HG02759 (cell line): ENCODE measurements at regions not wholly inside any gene's neighbourhood (a gene's known extent, or its start where the extent isn't known, plus 50 kb on each side); places are given as distances from the start of the nearest gene placed in this dataset.

Experiments used
- ATAC-seq: cut with Tn5 transposase; IDR thresholded peaks from one replicate; pipeline ENCODE4 v1.9.1; 2021; ENCODE audit warnings: mild to moderate bottlenecking, moderate library complexity; ENCODE audit not compliant: unreplicated experiment

DNA sequence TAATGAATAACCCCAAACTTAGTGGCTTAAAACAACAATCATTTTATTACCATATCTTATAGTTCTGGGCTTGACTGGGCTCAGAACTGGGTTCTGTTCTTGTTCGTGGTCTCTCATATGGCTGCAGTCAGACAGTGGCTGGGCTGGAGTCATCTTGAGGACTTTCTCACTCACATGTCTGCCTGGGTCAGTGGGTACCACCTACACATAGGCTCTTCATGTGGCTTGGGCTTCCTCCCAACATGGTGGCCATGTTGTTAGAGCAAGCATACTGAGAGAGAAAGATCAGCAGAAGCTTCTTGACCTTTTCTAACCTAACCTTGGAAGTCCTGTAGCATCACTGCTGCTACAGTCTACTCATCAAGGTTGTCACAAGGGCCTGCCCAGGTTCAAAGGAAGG lies 158.6 kb upstream of the SDK2 start:
- no peak for ATAC-seq

DNA sequence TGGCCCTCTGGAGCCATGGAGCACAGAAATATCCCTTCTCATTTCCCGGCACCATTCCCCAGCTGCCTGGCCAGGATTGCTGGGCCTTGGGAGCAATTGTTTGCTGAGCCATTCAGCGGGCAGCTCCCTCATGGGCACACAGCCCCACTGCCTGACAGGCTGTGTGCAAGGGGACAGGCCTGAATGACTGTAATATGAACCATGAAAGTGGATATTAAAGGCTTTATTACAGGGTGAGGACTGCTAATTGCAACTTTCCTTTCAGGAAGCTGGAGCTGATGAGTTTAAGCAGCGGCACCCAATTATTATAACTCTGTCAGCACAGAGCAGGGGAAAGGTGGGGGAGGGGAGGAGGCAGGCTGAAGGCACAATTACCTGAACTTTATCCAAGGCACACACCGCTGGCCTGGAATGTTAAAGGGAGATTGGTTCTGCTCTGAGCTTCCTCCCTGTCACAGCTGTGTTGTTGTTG lies 159.8 kb upstream of the SDK2 start:
- no peak for ATAC-seq

DNA sequence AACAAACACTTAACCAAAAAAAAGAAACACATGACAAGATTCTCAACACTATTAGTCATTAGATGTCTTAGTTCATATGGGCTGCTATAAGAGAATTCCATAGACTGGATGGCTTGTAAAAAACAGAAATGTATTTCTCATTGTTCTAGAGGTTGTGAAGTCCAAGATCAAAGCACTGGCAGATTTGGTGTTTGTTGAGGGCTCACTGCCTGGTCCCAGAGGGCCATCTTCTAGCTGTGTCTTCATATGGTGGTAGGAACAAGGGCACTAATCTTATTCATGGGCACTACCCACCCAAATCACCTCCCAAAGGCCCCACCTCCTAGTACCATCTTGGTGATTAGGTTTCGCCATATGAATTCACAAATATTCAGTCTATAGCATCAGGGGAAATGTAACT lies 162.5 kb upstream of the SDK2 start:
- ATAC-seq = no peak

DNA sequence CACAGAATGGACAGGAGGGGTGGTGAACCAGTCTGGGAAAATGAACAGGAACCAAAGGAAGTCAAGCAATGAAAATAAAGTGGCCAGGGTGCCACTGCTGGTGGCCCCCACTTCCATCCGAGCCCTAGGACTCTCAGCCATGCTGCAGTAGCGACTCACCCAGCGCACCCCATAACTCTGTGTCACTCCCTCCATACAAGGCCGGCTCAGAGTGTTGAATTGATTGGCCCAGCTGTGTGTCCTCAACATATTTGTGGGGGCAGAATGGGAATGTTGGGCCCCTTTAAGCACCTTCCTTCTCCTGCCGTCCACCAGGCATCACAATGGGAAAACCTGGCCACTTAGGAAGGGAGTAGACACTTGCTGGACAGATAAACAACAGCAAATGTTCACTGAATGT lies 169.0 kb upstream of the SDK2 start:
- no peak for ATAC-seq

DNA sequence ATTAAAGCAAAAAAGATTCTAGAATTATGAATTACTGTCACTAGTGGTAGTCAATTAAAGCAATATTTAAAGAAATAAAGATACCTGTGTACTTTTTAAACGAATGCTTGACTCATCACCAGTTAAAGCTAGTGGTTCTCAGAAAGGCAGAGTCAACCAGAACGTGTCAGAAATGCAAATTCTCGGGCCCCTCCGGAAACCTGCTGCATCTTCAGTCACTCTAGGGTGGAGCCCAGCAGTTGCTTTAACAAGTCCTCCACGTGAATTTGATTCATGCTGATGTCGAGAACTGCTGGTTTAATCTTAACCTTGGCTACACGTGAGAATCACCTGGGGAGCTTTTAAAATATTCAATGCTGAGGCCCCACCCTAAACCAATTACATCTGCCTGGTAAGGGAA lies 169.8 kb upstream of the SDK2 start:
- ATAC-seq = no peak

DNA sequence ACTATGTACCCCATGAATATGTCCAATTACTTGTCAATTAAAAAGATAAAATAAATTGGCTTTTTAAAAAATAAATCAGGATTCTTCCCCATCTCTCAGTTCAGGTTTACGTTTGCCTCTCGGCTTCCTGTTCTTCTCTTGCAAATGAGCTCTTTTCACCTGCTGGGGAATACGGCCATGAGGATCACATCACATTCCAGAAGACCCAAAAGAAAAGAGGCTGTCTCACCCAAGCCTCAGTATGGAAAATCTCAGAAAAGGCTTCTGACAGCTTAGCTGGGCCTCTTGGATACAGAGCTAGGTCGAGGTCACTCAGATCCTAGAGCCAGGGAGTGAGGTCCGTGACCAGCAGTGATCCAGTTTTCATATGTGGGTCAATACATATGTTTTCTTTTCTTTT lies 171.2 kb upstream of the SDK2 start:
- no peak for ATAC-seq

DNA sequence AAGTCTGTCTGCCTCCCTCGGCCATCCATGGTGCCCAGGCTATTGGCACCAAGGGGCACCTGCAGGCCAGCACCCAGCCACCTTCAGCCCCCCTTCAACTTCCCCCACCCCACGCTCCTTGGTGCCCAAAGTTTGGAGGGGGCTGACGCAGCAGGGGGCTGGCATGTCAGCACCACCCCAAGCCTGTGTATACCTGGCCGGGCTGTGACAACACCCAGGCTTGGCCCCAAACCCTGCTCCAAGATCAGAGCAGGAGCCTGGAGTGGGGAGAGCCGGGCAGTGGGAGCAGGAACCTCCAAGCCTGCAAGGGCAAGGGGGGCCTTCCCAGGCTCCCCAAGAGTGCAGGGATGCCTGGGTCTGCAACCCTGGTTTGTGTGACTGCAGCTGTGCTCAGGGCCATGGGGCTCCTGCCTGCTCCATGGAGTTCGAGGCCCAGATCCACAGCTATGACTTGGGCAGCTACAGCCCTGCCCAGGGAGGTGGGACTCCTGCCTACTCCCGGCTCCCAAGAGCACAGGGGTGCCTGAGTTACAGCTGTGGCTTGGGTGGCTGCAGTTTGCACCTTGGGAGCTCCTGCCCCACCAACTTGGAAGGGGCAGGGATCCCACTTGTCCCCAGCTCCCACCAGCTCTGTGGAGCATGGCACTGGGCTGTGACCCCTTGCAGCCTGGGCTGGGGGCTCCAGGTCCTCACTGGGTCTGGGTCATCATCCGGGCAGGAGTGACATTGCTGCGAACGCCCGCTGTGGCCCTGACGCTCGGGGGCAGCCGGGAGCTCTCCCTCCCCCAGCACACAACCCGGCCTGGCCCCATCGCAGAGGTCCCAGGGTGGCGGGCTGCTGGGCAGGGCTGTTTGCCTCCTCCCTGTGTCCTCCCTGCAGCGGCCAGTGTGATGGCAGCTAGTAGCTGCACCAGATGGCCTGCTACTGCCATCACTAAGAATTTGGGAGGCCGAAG lies 175.5 kb upstream of the SDK2 start:
- ATAC-seq = no peak

DNA sequence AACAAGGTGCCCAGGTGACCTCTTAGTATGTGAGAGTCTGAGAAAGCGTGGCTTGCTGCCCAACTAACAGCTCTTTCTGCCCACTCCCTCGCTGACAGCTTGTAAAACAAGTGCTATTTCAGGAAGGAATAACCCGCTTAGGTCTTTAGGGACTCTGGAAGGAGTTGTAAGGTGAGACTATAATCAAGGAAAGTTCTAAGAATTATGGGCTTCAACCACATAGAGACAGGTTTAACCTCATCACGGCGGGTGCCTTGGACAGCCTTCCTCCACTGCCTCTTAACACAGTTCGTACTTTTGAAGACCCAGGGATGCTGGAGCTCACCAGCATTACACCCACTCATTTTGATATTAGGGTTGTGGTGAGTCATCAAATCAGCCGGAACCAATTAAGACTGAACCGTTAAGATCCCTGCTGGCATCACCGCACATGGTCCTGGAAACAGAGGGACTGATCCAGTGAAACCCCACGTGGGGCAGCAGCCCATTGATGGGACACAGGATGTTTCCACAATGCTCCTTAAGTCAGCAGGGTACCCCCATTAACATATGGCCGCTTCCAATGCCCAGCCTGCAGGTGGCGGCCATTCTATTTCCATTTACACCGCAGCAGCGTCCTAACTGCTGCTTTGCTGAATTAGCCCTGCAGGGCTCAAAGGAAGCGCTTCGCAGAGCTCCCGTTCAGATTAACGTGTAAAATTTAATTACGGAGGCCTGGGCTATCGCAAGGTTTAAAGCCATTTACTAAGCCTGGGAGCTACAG lies 176.6 kb upstream of the SDK2 start:
- no peak for ATAC-seq

DNA sequence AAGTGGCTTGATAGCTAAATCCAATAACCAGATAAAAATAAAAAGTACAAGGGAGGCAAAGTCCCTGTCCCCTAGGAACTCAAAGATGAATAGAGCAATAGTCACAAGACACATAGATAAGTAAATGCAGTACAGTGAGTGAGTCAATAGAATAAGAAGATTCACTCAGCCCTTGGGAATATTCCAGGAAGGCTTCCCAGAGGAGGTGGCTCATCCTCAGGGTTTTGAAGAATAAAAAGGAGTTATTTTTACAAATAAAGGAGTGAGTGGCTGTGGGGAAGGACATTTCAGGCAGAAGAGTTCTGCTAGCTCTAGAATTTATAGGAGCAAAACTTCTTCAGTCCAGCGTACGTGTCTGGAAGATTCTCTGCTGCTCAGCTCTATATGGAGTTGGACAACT lies 177.4 kb upstream of the SDK2 start:
- no peak for ATAC-seq

DNA sequence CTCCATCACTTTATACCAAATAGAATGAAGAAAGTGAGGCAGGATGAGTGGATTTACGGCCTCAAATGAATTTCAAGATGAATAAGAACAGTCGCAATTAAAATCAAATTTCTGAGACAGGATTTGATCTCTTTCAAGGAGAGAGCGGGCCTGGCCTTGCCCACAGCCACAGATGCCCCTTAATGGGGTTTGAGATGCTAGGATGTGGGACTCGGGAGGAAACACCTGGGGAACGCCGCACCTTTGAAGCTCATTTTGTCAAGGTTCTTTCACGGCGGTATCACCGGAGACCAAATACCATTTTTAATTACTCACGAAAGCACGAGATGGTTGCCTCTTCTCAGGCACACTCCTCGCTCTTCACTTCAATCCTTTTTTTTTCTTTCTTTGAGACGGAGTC lies 178.1 kb upstream of the SDK2 start:
- no peak for ATAC-seq

DNA sequence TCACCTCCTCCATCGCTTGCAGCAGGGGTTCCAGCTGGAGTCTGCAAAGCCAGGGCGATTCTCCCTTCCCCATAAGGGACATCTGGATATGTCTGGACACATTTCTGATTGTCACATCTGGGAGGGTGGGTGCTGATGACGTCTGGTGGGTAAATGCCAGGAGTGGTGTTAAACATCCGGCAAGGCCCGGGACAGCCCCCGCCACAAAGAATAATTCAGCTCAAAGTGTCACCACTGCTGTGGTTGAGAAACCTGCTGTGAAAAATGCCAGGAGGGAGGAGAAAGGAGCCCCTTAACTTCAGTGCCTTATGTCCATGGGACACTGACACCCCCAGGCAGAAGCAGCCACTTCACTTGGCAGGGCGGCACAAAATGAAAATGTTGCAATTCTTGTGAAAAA lies 179.4 kb upstream of the SDK2 start:
- ATAC-seq = no peak

DNA sequence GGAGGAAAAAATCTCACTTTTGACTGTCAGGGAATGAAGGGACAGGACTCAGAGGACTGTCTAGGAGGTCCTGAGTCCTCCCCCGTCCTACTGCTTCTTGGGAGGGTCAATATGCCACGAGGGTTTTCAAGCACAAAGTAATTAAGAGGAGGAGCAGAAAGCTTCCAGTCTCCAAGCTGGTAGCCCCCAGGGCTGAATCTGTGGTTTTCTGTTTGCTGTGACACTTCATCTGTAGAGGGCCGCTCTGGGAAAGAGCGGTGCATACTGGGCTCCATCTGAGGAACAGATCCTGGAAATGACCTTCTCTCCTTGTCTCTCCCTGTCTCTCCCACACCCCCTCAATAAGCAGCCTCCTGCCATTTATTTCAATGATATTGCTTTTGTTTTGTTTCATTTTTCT lies 180.1 kb upstream of the SDK2 start:
- no peak for ATAC-seq

DNA sequence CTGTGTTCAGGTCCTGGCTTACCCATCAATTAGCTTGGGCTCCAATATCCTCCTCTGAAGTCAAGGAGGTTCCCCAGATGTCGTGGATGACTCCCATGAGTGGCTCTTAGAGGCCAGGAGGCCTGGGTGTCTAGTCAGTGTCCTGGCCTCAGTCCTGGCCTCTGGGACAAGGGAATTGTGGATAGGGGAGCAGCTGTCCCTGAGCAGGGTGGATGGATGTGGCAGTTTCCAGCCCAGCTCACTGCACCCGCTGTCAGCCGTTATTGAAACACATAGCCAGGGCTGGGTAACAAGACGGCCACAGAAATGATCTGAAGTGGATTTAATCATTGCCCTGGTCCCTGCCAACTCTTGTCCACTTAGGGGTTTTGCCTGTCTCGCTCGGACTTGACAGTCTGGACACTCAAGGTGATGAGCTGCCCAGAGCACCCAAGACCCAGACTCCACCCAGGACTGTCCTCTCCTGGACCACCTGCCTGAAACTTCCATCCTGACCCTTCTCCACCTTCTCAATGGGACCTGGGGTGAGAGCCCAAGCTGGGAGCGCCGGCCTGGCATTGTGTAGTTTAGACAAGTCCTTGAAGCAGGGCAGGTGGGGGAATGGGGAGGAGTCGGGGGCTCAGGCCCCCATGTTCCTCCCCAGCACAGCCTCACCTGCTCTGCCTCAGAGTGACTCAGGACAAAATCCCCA lies 182.1 kb upstream of the SDK2 start:
- no peak for ATAC-seq

DNA sequence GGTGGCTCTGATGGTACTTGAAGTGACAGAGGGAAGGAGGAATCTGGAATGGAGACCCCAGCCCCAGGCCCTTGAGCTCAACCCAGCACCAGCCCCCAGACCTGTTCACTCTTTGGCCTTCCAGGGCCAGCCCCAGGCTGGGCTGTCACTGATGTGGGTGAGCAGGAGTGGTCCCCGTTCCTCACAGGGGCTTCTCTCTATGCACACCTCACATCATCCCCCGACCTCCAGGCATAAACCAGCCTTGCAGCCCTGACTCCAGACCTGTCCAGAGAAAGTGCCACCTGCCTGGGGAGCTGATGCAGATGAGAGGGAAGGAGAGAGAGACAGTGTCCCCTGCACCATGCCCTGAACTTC lies 182.6 kb upstream of the SDK2 start:
- ATAC-seq = no peak

DNA sequence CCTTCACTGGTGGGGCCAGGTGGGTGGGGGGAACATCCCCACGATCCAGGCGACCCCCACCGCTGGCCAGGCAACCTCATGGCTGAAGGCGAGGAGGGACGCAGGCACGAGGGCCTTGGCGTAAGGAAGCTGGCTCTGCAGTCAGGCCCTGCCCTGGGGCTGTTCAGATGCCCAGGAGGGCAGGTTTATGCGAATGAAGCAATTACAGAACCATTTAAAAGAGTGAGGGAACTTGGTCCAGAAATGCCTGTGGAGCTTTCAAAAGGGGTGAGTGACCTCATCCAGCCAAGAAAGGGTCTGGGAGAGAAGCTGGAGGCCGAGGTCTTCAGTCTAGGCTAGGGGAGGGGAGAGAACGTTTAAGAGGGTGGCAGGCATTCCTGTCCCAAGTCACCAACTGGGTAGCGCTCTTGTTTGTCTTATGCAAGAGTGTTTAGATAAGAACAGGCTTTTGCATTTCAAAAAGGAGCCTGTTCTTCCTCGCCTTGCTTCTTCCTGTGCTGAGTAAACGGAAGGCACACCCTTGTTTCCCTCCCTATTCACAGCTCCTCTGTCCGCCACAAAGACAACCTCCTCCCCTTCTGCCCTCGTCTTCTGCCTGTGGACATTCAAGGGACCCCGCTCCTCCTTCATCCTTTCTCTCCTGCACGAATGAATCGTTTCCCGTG lies 183.5 kb upstream of the SDK2 start:
- ATAC-seq = no peak

DNA sequence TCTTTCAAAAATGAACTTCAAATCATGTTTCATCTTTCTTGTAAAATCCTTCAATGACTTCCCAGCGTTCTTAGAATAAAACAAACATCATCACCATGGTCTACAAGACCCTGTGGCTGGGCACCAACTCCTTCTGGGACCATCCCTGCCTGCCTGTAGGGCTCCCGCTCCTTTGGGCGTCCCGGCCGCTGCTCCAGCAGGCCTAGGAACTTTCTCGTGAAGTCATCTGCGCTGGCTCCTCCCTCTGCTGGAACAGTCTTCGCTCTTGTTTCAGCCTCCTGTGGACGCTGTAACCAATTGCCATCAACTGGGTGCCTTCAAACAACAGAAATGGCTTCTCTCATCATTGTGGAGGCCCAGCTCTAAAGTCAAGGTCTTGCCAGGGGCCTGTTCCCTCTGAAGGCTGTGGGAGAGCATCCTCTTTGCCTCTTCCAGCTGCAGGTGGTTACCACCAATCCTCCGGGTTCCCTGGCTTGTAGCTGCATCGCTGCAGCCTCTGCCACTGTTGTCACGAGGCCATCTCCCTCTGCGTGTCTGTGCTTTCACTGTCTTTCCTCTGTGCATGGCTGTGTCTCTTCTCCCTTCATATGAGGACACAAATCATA lies 185.5 kb upstream of the SDK2 start:
- ATAC-seq = no peak

DNA sequence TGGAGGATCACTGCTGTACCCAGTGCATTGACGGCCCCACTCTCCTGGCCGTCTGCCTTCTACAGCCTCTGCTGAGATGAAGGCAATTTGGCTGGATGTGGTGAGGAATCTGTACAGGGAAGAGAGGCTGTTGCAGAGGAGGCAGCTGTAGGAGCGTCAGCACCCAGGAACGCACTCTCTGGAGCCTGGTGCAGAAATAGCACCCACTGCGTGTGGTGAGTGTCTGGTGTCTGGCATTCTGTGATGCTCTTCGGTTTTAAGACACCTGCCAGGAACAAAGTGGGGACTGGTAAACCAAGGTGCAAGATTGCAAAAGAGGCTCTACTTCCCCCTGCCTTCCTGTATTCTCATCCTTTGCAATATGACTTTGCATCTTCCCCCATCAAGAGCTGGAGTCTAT lies 187.5 kb upstream of the SDK2 start:
- no peak for ATAC-seq

DNA sequence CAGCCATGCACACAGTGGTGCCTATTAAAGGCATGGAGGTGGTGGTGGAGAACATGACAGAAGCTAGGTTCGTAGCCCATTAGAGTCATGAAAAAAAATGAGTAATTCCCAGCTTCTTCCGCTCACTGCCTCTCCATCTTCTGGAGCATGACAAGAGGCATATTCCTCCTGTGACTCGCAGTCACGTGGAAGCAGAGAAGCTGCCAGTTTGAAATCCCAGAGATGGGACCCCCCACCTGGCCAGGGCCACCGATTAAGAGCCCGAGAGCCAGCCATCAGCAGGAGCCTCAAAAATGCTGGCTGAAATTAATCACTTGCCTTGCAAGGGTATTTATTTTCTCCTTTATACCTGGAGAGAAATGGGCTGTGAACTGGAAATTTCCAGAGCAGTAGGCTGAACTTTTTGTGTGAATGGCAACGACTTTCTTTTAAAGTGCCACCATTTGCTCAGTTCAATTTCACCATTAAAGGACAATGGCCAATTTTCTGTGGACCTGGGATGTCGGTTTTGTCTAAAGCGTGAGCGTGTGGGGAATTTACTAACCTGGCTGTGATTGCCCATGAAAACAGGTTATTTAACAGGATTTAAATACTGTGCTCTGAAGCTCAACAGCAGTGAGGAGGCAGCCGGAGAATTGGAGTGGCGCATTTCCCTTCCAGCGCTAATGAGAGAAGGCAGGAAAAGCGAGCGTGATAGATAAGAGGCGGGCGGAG lies 189.7 kb upstream of the SDK2 start:
- no peak for ATAC-seq

DNA sequence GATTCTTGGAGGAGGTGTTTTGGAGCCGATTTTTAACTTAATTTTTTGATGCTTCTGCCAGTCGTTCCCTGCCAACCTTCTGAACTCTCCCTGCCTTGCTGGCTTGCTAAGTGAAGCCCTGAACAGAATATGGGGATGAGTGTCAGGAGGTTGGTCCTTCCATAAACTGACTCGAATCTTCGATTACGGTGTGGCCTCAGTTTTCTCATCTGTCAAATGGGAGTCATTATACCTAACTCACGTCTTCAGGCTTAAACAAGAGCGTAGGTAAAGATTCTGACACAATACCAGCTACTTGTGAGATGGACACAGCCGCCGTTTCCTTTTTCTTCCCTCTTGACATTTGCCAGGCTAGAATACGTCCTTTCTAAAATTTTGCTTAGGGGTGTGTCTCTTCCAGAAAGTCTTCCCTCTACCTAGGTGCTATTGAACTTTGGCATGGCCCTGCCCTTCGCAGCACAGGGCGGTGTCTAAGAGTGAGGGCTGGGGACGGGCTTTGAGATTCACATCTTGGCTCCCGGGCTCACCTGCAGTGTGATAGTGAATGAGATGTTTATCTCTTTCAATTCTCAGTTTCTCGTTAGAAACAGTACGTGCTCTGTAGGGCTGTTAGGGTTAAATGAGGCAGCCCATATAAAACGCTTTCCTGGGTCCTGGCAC lies 190.6 kb upstream of the SDK2 start:
- ATAC-seq = no peak

DNA sequence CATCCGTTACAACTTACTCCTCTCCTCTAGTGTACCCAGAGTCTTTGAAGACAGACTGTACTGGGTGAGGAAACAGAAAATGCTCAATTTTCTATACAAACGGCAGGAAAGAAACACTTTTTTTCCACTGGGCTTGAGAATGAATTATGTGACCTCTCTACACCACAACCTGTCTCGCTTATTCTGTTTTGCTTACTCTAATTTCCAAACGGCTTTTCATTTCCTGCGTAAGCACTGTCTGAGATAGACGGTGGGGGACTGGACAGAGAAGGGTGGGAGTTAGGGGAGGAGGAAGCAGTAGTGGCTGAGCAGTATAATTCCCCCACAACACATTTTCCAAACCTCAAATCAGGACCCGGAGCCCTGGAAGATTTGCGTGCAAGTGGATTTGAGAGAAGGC lies 191.4 kb upstream of the SDK2 start:
- ATAC-seq = no peak
